Small intestine (tissue), 7 donors: ENCODE measurements at regions not wholly inside any gene's neighbourhood (a gene's known extent, or its start where the extent isn't known, plus 50 kb on each side); places are given as distances from the start of the nearest gene placed in this dataset.
A peak's percentile ranks its signal among the peaks of the same experiment; 100 is the strongest.

Source experiments
- DNase-seq, 2 donors: peaks; one replicate each; pipeline versions ENCODE4 v3.0.0 to v3.0.0-alpha.2; 2013
- FAIRE-seq: peaks from 2 replicates; lab custom pipeline; 2012; peaks lifted over from hg19 to GRCh38; lab: Jason Lieb, UNC
- H3K27ac ChIP-seq, 3 donors: one replicate each; pipeline ENCODE4 v1.5.1; 2013; ENCODE audit warnings: low read length in 2 of 3, mild to moderate bottlenecking in 2 of 3, control low read depth in 1 of 3, inconsistent platforms in 1 of 3, low read depth in 1 of 3, moderate library complexity in 1 of 3
- H3K27me3 ChIP-seq, 3 donors: one replicate each; pipeline ENCODE4 v1.6.1; 2013; ENCODE audit warnings: low read length in 3 of 3, inconsistent platforms in 1 of 3; ENCODE audit not compliant: control insufficient read depth in 3 of 3, insufficient read depth in 3 of 3
- H3K36me3 ChIP-seq, 3 donors: one replicate each; pipeline ENCODE4 v1.6.1; 2013; ENCODE audit warnings: low read length in 3 of 3, inconsistent platforms in 1 of 3, low read depth in 1 of 3, mild to moderate bottlenecking in 1 of 3, moderate library complexity in 1 of 3; ENCODE audit not compliant: control insufficient read depth in 3 of 3, insufficient read depth in 2 of 3
- H3K4me1 ChIP-seq, 3 donors: one replicate each; pipeline ENCODE4 v1.6.1; 2013; ENCODE audit warnings: low read length in 2 of 3, inconsistent platforms in 1 of 3, low read depth in 1 of 3, mild to moderate bottlenecking in 1 of 3, moderate library complexity in 1 of 3; ENCODE audit not compliant: control insufficient read depth in 3 of 3, insufficient read depth in 2 of 3
- H3K4me3 ChIP-seq, 3 donors: one replicate each; pipeline ENCODE4 v1.5.1; 2013; ENCODE audit warnings: low read length in 3 of 3, control low read depth in 1 of 3, inconsistent platforms in 1 of 3, low read depth in 1 of 3, mild to moderate bottlenecking in 1 of 3, moderate library complexity in 1 of 3
- H3K9me3 ChIP-seq, 2 donors: one replicate each; pipeline ENCODE4 v1.6.1; 2013; ENCODE audit warnings: low read depth in 1 of 2, low read length in 1 of 2; ENCODE audit not compliant: control insufficient read depth in 2 of 2, insufficient read depth in 1 of 2
- WGBS, 3 donors: extraction: QIAGEN DNeasy Blood & Tissue Kit; methylation state at CpG; one replicate each; pipeline ENCODE4 v1.1.7; 2013; 5-methylcytosine and 5-hydroxymethylcytosine counted together
- donor health status: healthy with polysubstance abuse.
- donor health status: control.
- donor health status: control.
- donor health status: Bipolar disorder and iron deficiency.
- donor health status: healthy.

DNA sequence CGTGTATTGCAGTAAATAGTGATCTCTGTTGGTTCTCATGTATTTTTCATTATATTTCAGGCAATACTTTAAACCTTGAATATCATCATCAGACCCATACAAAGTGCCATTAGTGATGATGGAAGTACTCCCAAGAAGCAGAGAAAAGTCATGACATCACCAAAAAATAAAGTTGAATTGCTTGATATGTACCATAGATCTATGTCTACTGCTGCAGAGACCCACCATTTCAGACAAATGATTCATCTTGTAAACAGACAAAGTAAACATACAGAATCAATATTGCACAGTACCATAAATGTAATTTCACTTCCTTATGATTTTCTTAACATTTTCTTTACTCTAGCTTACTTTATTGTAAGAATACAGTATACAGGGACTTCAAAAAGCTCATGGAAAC lies 347.8 kb downstream of the IPMK start:
- no peaks in the 10 kb centered on the region for H3K9me3 ChIP-seq
- H3K27me3 ChIP-seq, result no peaks in the 10 kb centered on the region
- 73 to 74% (median 73%) methylated on average over 1 of the region's 1 CpG for WGBS, 3 donors
- FAIRE-seq (no peak), DNase-seq (peak; percentile 10 to 19)
- no peaks in the 10 kb centered on the region for H3K4me1 ChIP-seq
- no peak overlapping the region for H3K27ac ChIP-seq
- H3K36me3 ChIP-seq, result no peaks in the 10 kb centered on the region
- H3K4me3 ChIP-seq, result no peak overlapping the region

GRCh38 chr10:57917019-57917418 lies 350.7 kb downstream of the IPMK start:
- Histone ChIP-seq H3K9me3 (no peaks in the 10 kb centered on the region), H3K27ac (no peak overlapping the region), H3K36me3 (no peaks in the 10 kb centered on the region), H3K4me1 (no peaks in the 10 kb centered on the region), H3K27me3 (no peaks in the 10 kb centered on the region), H3K4me3 (no peak overlapping the region)
- FAIRE-seq (no peak), DNase-seq (no peak)

- Histone ChIP-seq H3K36me3 (no peaks in the 10 kb centered on the region), H3K27ac (no peak overlapping the region), H3K4me3 (no peak overlapping the region), H3K9me3 (no peaks in the 10 kb centered on the region), H3K27me3 (no peaks in the 10 kb centered on the region), H3K4me1 (no peaks in the 10 kb centered on the region)
- DNase-seq, result no peak
- 77 to 88% (median 88%) methylated on average over 2 of the region's 2 CpGs for whole genome bisulfite sequencing, 3 donors
- FAIRE-seq, result no peak
Measured at GRCh38 chr10:57905861-57906260, 361.8 kb downstream of the IPMK start.

- no peak overlapping the region for H3K27ac ChIP-seq
- 88 to 95% (median 92%) methylated on average over 2 of the region's 2 CpGs for WGBS, 3 donors
- no peaks in the 10 kb centered on the region for H3K9me3 ChIP-seq
- no peaks in the 10 kb centered on the region for H3K4me1 ChIP-seq
- no peak for DNase-seq
- no peaks in the 10 kb centered on the region for H3K27me3 ChIP-seq
- no peaks in the 10 kb centered on the region for H3K36me3 ChIP-seq
- FAIRE-seq, result no peak
- no peak overlapping the region for H3K4me3 ChIP-seq
Measured at GRCh38 chr10:57905010-57905409, 362.7 kb downstream of the IPMK start.

DNA sequence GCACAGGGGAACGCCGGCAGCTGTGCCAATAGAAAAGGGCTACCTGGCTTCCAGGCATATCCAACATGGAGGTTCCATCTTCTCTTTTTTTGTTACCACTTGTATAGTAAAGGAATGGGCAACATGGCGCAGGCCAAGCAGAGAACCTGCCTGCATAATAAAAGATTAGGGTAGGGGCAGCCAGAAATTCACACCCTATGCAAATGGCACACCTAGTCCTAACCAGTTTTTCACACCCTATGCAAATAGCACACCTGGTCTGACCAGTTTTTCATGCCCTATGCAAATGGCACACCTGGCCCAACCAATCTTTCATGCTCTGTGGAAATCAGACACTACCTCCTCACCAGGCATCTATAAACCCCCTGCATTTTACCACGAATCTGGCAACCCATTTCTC lies 369.5 kb downstream of the IPMK start:
- 16 to 42% (median 18%) methylated on average over 4 of the region's 4 CpGs for WGBS, 3 donors
- FAIRE-seq, result no peak
- Histone ChIP-seq H3K4me1 (peaks cover 0 to 11% (median 0%) of the 10 kb centered on the region in 3 donors), H3K27me3 (no peaks in the 10 kb centered on the region), H3K36me3 (no peaks in the 10 kb centered on the region), H3K9me3 (no peaks in the 10 kb centered on the region), H3K4me3 (no peak overlapping the region), H3K27ac (peak overlapping the region; percentile 1 to 73 (median 68))
- peak; percentile 52 to 82 for DNase-seq

- H3K27me3 ChIP-seq, result no peaks in the 10 kb centered on the region
- H3K4me3 ChIP-seq, result no peak overlapping the region
- H3K36me3 ChIP-seq, result no peaks in the 10 kb centered on the region
- H3K9me3 ChIP-seq, result no peaks in the 10 kb centered on the region
- FAIRE-seq (no peak), DNase-seq (peak; percentile 28 to 38)
- 36 to 64% (median 51%) methylated on average over 6 of the region's 6 CpGs for WGBS, 3 donors
- H3K27ac ChIP-seq, result peak overlapping the region; percentile 1 to 73 (median 68)
- peaks cover 0 to 11% (median 0%) of the 10 kb centered on the region in 3 donors for H3K4me1 ChIP-seq
Measured at GRCh38 chr10:57897611-57898010, 370.1 kb downstream of the IPMK start.

- no peak for FAIRE-seq
- H3K4me3 ChIP-seq, result no peak overlapping the region
- no peaks in the 10 kb centered on the region for H3K36me3 ChIP-seq
- peak; percentile 28 to 36 for DNase-seq
- peaks cover 0 to 4% of the 10 kb centered on the region in 2 donors for H3K9me3 ChIP-seq
- peak overlapping the region in 1 of 3 donors; percentile 60 for H3K27ac ChIP-seq
- peaks cover 0 to 15% (median 0%) of the 10 kb centered on the region in 3 donors for H3K4me1 ChIP-seq
- H3K27me3 ChIP-seq, result no peaks in the 10 kb centered on the region
Measured at GRCh38 chr10:57894361-57894760, 373.3 kb downstream of the IPMK start.

GRCh38 chr10:57891201-57892006 lies 376.3 kb downstream of the IPMK start:
- peak; percentile 83 to 86 for DNase-seq

More at GRCh38 chr10:57891201-57892006, 376.3 kb downstream of the IPMK start:
- Histone ChIP-seq H3K4me3 (no peak overlapping the region), H3K27ac (peak overlapping the region in 1 of 3 donors; percentile 66), H3K36me3 (no peaks in the 10 kb centered on the region), H3K9me3 (peaks cover 0 to 4% of the 10 kb centered on the region in 2 donors), H3K4me1 (peaks cover 0 to 12% (median 0%) of the 10 kb centered on the region in 3 donors), H3K27me3 (no peaks in the 10 kb centered on the region)
- no peak for FAIRE-seq
- 15 to 55% (median 42%) methylated on average over 7 of the region's 7 CpGs for WGBS, 3 donors
